B cell (primary cell): ENCODE measurements at regions not wholly inside any gene's neighbourhood (a gene's known extent, or its start where the extent isn't known, plus 50 kb on each side); places are given as distances from the start of the nearest gene placed in this dataset.

Source experiments
- ATAC-seq: fragments of 200-7000 bp; cut with Tn5 transposase; one replicate; pipeline ENCODE4 v1.10.0; 2021; ENCODE audit warnings: low read depth, mild to moderate bottlenecking, moderate number of reproducible peaks, moderate library complexity
- CTCF ChIA-PET: fragments of 350-600 bp; sonication (Branson Sonifier 250); formaldehyde crosslinking; loops from one replicate; lab custom pipeline; 2021; ENCODE audit warnings: antibody characterized with exemption, inconsistent platforms; lab: Charles Lee
- POLR2A ChIA-PET: fragments of 350-600 bp; sonication (Branson Sonifier 250); formaldehyde crosslinking; loops from one replicate; lab custom pipeline; 2021; ENCODE audit warnings: antibody characterized with exemption; lab: Charles Lee
- DNase-seq: peaks from one replicate; pipeline ENCODE4 v3.0.0; 2013
- H2AFZ ChIP-seq: 2 replicates; pipeline ENCODE4 v1.6.1; 2012; ENCODE audit warnings: mild to moderate bottlenecking, low read depth, low read length; ENCODE audit not compliant: insufficient read depth, poor library complexity, severe bottlenecking
- H3K27ac ChIP-seq, 2 donors: 1 replicate in 1 of 2; 2 replicates in 1 of 2; pipeline ENCODE4 v1.5.1; 2012 to 2013; ENCODE audit warnings: low read length in 2 of 2, mild to moderate bottlenecking in 2 of 2, moderate library complexity in 1 of 2
- H3K27me3 ChIP-seq, 4 experiments: fragments of 200-600 bp in 1 of 4; sonication (generic) in 1 of 4; replicated peaks in 1 of 4; 1 replicate in 2 of 4; 2 replicates in 2 of 4; pipeline versions ENCODE4 v1.6.1 to v1.7.0; 2013 to 2016; ENCODE audit warnings: low read length in 3 of 4, mild to moderate bottlenecking in 2 of 4, mixed read lengths in 1 of 4, moderate library complexity in 1 of 4; ENCODE audit not compliant: insufficient read depth in 4 of 4, control insufficient read depth in 3 of 4; ENCODE audit errors: control extremely low read depth in 1 of 4
- H3K36me3 ChIP-seq, 2 experiments: replicated peaks in 1 of 2; 1 replicate in 1 of 2; 2 replicates in 1 of 2; pipeline versions ENCODE4 v1.6.1 to v1.7.1; 2013; ENCODE audit warnings: low read length in 1 of 2; ENCODE audit not compliant: insufficient read depth in 2 of 2, control insufficient read depth in 1 of 2; ENCODE audit errors: control extremely low read depth in 1 of 2, extremely low read depth in 1 of 2
- H3K4me1 ChIP-seq, 2 donors: fragments of 200-600 bp in 1 of 2; sonication (generic) in 1 of 2; 1 replicate in 1 of 2; 2 replicates in 1 of 2; pipeline versions ENCODE4 v1.5.1 to v1.6.1; 2013 to 2017; ENCODE audit warnings: low read length in 2 of 2; ENCODE audit not compliant: control insufficient read depth in 2 of 2, insufficient read depth in 2 of 2
- H3K4me2 ChIP-seq: replicated peaks from 2 replicates; pipeline ENCODE3; 2012; ENCODE audit warnings: mild to moderate bottlenecking, low read depth, low read length; ENCODE audit not compliant: poor library complexity, severe bottlenecking
- H3K4me3 ChIP-seq, 5 experiments: fragments of 200-600 bp in 1 of 5; sonication (generic) in 1 of 5; 1 replicate in 3 of 5; 2 replicates in 2 of 5; pipeline versions ENCODE4 v1.5.1 to v1.7.0; 2011 to 2016; ENCODE audit warnings: low read length in 4 of 5, mild to moderate bottlenecking in 4 of 5, low read depth in 2 of 5, control low read depth in 1 of 5, moderate library complexity in 1 of 5; ENCODE audit not compliant: insufficient read depth in 1 of 5; ENCODE audit errors: control extremely low read depth in 1 of 5, extremely low read depth in 1 of 5
- H3K79me2 ChIP-seq: fragments of 200-600 bp; sonication (generic); one replicate; pipeline ENCODE4 v1.6.0; 2016; ENCODE audit warnings: low read length; ENCODE audit not compliant: control insufficient read depth, insufficient read depth
- H3K9ac ChIP-seq: fragments of 200-600 bp; sonication (generic); 2 replicates; pipeline ENCODE4 v1.6.1; 2017; ENCODE audit warnings: mild to moderate bottlenecking, low read length, moderate library complexity
- H3K9me3 ChIP-seq, 3 donors: one replicate each; pipeline versions ENCODE4 v1.6.1 to v1.7.1; 2013; ENCODE audit warnings: low read length in 2 of 3; ENCODE audit not compliant: control insufficient read depth in 2 of 3, insufficient read depth in 1 of 3; ENCODE audit errors: control extremely low read depth in 1 of 3
- H4K20me1 ChIP-seq: 2 replicates; pipeline ENCODE4 v1.6.0; 2012; ENCODE audit warnings: mild to moderate bottlenecking, low read length; ENCODE audit not compliant: insufficient read depth, control insufficient read depth, poor library complexity, severe bottlenecking
- H3K27ac Mint-ChIP-seq: one replicate; pipeline ENCODE4 v1.8.0; 2021; ENCODE audit warnings: mixed read lengths
- H3K27me3 Mint-ChIP-seq: one replicate; pipeline ENCODE4 v1.8.0; 2021; ENCODE audit warnings: mixed read lengths
- H3K4me1 Mint-ChIP-seq: one replicate; pipeline ENCODE4 v1.8.0; 2021; ENCODE audit warnings: mixed read lengths
- H3K4me3 Mint-ChIP-seq: one replicate; pipeline ENCODE4 v1.8.0; 2021; ENCODE audit warnings: mixed read lengths
- H3K9me3 Mint-ChIP-seq: one replicate; pipeline ENCODE4 v1.8.0; 2022; ENCODE audit warnings: mixed read lengths; ENCODE audit not compliant: insufficient read depth
- EZH2 ChIP-seq: IDR thresholded peaks from 2 replicates; pipeline ENCODE4 v1.6.1; 2012; ENCODE audit warnings: borderline replicate concordance, low read depth, mild to moderate bottlenecking, moderate library complexity, low read length; ENCODE audit not compliant: insufficient read depth, poor library complexity, severe bottlenecking
- WGBS: methylation state at CpG from one replicate; pipeline ENCODE4 v1.1.5; 2013; ENCODE audit warnings: missing lambda C conversion rate; ENCODE audit not compliant: insufficient coverage; 5-methylcytosine and 5-hydroxymethylcytosine counted together
- intact Hi-C: fragments of 100-400 bp; cut with micrococcal nuclease; formaldehyde crosslinking; loops from one replicate; pipeline ENCODE4 v1.10.0; 2022
- TF ChIP-seq, protein P1 (sequence below): fragments of 200-600 bp; IDR thresholded peaks from one replicate; pipeline ENCODE4 v1.8.0; 2022; ENCODE audit warnings: antibody characterized with exemption, mild to moderate bottlenecking

DNA sequence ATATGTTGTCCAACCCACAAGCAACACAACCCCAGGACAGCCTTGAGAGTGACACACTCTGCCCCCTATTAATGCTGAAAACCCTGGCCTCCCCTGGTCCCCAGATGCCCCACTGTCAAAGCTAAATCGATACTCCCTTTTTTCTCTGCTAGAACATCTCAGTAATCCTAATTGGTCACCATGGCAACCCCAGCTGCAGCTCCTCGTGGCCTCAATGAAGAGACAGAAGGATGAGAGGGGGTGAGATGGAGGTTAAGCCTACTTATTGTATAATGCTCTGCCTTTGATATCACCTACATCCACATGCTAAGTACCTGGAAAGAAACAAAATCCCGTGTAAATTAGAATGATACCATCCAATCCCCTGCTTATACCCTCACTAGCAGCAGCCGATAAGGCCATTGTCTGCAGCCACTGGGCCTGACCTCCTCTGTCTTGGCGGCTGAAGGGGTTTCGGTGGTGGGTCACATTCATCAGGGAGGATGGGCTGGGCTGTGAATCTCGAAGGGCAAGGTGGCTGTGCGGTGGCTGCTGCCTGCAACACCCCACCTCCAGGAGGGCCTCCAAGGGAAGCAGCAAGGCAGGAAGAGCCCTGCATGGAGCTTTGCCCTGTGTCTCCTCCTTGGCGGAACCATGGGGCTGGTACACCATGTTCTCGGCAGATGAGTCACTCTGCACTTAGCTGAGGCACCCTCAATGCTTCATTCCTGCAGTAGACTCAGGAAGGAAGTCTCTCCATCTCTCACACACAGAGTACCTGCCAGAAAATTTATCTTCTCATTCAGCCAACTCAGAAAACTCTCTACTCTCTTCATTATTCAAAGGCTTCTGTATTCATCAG lies 399.5 kb downstream of the BUD13 start:
- TF ChIP-seq, protein P1, sequence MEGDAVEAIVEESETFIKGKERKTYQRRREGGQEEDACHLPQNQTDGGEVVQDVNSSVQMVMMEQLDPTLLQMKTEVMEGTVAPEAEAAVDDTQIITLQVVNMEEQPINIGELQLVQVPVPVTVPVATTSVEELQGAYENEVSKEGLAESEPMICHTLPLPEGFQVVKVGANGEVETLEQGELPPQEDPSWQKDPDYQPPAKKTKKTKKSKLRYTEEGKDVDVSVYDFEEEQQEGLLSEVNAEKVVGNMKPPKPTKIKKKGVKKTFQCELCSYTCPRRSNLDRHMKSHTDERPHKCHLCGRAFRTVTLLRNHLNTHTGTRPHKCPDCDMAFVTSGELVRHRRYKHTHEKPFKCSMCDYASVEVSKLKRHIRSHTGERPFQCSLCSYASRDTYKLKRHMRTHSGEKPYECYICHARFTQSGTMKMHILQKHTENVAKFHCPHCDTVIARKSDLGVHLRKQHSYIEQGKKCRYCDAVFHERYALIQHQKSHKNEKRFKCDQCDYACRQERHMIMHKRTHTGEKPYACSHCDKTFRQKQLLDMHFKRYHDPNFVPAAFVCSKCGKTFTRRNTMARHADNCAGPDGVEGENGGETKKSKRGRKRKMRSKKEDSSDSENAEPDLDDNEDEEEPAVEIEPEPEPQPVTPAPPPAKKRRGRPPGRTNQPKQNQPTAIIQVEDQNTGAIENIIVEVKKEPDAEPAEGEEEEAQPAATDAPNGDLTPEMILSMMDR = no peak
- no peak for TF ChIP-seq EZH2
- H3K27ac Mint-ChIP-seq = no peak overlapping the region
- peaks cover 0 to 3% (median 0%) of the 10 kb centered on the region in 4 experiments for H3K27me3 ChIP-seq
- ChIA-PET CTCF (no interaction called here), POLR2A (no interaction called here)
- H3K27me3 Mint-ChIP-seq = peaks cover 4% of the 10 kb centered on the region
- DNase-seq (no peak), ATAC-seq (no peak)
- H3K9me3 Mint-ChIP-seq = no peaks in the 10 kb centered on the region
- no peak overlapping the region for H3K9ac ChIP-seq
- H3K36me3 ChIP-seq = no peaks in the 10 kb centered on the region
- no peak overlapping the region for H3K4me3 Mint-ChIP-seq
- H3K4me1 Mint-ChIP-seq = no peaks in the 10 kb centered on the region
- WGBS = 90% methylated on average over 6 of the region's 10 CpGs
- peaks cover 0 to 4% (median 0%) of the 10 kb centered on the region in 3 donors for H3K9me3 ChIP-seq
- no peak overlapping the region for H2AFZ ChIP-seq
- no peak overlapping the region for H3K4me3 ChIP-seq
- H3K4me2 ChIP-seq = no peak overlapping the region
- no peak overlapping the region for H3K27ac ChIP-seq
- H3K4me1 ChIP-seq = no peaks in the 10 kb centered on the region
- no peaks in the 10 kb centered on the region for H3K79me2 ChIP-seq
- H4K20me1 ChIP-seq = no peaks in the 10 kb centered on the region
- intact Hi-C loops = no loop called here

DNA sequence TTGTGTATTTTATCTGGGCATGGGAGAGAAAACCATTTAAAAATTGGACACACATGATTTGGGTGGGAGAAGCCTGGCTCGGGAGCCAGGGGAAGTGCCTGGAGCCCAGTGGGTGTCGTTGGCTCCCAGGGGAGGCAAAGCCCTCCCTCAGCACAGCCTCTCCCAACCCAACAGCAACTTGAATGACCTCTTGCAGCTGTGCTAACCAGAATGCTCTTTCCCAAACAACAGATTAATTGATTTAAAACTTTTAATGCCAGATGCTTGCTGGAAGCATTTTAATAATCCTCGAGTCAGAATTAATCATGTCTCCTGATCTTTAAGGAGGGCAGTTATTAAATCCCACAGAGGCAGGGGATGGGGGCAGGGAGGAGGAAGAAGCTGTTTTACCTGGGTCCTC lies 401.6 kb downstream of the BUD13 start:
- Histone ChIP-seq H3K4me3 (no peak overlapping the region), H3K4me2 (no peak overlapping the region), H3K9ac (no peak overlapping the region), H3K4me1 (no peaks in the 10 kb centered on the region), H3K27ac (no peak overlapping the region), H4K20me1 (no peaks in the 10 kb centered on the region), H3K79me2 (no peaks in the 10 kb centered on the region), H3K27me3 (peaks cover 0 to 3% (median 0%) of the 10 kb centered on the region in 4 experiments), H3K9me3 (peaks cover 0 to 8% (median 0%) of the 10 kb centered on the region in 3 donors), H3K36me3 (no peaks in the 10 kb centered on the region), H2AFZ (no peak overlapping the region)
- TF ChIP-seq EZH2 = no peak
- TF ChIP-seq, protein P1 = no peak
- H3K27ac Mint-ChIP-seq = no peak overlapping the region
- ATAC-seq (no peak), DNase-seq (no peak)
- 67% methylated on average over 2 of the region's 3 CpGs for WGBS
- intact Hi-C loops = no loop called here
- POLR2A ChIA-PET = no interaction called here
- H3K27me3 Mint-ChIP-seq = peaks cover 8% of the 10 kb centered on the region
- no peak overlapping the region for H3K4me3 Mint-ChIP-seq
- CTCF ChIA-PET = no interaction called here
- H3K4me1 Mint-ChIP-seq = no peaks in the 10 kb centered on the region
- no peaks in the 10 kb centered on the region for H3K9me3 Mint-ChIP-seq
